Endodermal cell (in vitro differentiated cells): ENCODE measurements at regions not wholly inside any gene's neighbourhood (a gene's known extent, or its start where the extent isn't known, plus 50 kb on each side); places are given as distances from the start of the nearest gene placed in this dataset.

Source experiments
- DNase-seq: peaks from one replicate; pipeline ENCODE4 v3.0.0-alpha.2; 2017
- H3K27ac ChIP-seq: 2 replicates; pipeline ENCODE4 v1.5.1; 2013; ENCODE audit warnings: mild to moderate bottlenecking, low read depth, low read length, moderate library complexity
- H3K27me3 ChIP-seq: 2 replicates; pipeline ENCODE4 v1.6.1; 2013; ENCODE audit warnings: mild to moderate bottlenecking, low read length, moderate library complexity; ENCODE audit not compliant: insufficient read depth, control insufficient read depth, poor library complexity, severe bottlenecking
- H3K36me3 ChIP-seq: 2 replicates; pipeline ENCODE4 v1.7.0; 2013; ENCODE audit warnings: mild to moderate bottlenecking, low read length, moderate library complexity; ENCODE audit not compliant: control insufficient read depth, insufficient read depth
- H3K4me1 ChIP-seq: one replicate; pipeline ENCODE4 v1.7.0; 2013; ENCODE audit warnings: low read length; ENCODE audit not compliant: control insufficient read depth, insufficient read depth
- H3K4me3 ChIP-seq: 2 replicates; pipeline ENCODE4 v1.5.1; 2013; ENCODE audit warnings: mild to moderate bottlenecking, low read length, moderate library complexity
- H3K9ac ChIP-seq: 2 replicates; pipeline ENCODE4 v1.6.1; 2013; ENCODE audit warnings: mild to moderate bottlenecking, low read length, moderate library complexity; ENCODE audit not compliant: poor library complexity, severe bottlenecking; ENCODE audit errors: extremely low read depth
- H3K9me3 ChIP-seq: 2 replicates; pipeline ENCODE4 v1.6.1; 2013; ENCODE audit warnings: mild to moderate bottlenecking, low read length, moderate library complexity; ENCODE audit not compliant: control insufficient read depth
- H3K27ac Mint-ChIP-seq: 2 replicates; pipeline ENCODE4 v1.8.0; 2020; ENCODE audit warnings: mixed read lengths
- H3K27me3 Mint-ChIP-seq: 2 replicates; pipeline ENCODE4 v1.8.0; 2021; ENCODE audit warnings: mild to moderate bottlenecking, mixed read lengths; ENCODE audit not compliant: insufficient read depth
- H3K36me3 Mint-ChIP-seq: 2 replicates; pipeline ENCODE4 v1.8.0; 2020; ENCODE audit warnings: low read depth, mixed read lengths
- H3K4me1 Mint-ChIP-seq: 2 replicates; pipeline ENCODE4 v1.8.0; 2020; ENCODE audit warnings: mixed read lengths
- H3K4me3 Mint-ChIP-seq: 2 replicates; pipeline ENCODE4 v1.8.0; 2020; ENCODE audit warnings: mild to moderate bottlenecking, moderate library complexity, mixed read lengths
- H3K9me3 Mint-ChIP-seq: 2 replicates; pipeline ENCODE4 v1.8.0; 2020; ENCODE audit warnings: mild to moderate bottlenecking, mixed read lengths
- CTCF ChIP-seq: fragments of 200-600 bp; sonication (generic); conservative IDR thresholded peaks from 2 replicates; pipeline ENCODE4 v1.5.0; 2021; ENCODE audit warnings: antibody characterized with exemption, mild to moderate bottlenecking
- WGBS, 2 experiments: methylation state at CpG; one replicate each; pipeline versions ENCODE4 v1.1.5 to v1.1.7; 2013; ENCODE audit warnings: missing lambda C conversion rate in 2 of 2, mixed read lengths in 1 of 2; ENCODE audit not compliant: insufficient coverage in 1 of 2, insufficient read length in 1 of 2; 5-methylcytosine and 5-hydroxymethylcytosine counted together

GRCh38 chr3:115284980-115285379 is 137.9 kb upstream of the ZBTB20 start:
- Mint-ChIP-seq H3K27me3 (no peaks in the 10 kb centered on the region), H3K36me3 (no peaks in the 10 kb centered on the region), H3K4me3 (no peak overlapping the region), H3K27ac (no peak overlapping the region), H3K4me1 (peaks cover 3% of the 10 kb centered on the region), H3K9me3 (no peaks in the 10 kb centered on the region)
- DNase-seq: no peak
- TF ChIP-seq CTCF: no peak
- 82% methylated on average over 1 of the region's 1 CpG; no CpG with 5 or more reads in 1 of the 2 experiments for WGBS, 2 experiments
- no peaks in the 10 kb centered on the region for H3K27me3 ChIP-seq
- no peaks in the 10 kb centered on the region for H3K36me3 ChIP-seq
- no peak overlapping the region for H3K27ac ChIP-seq
- H3K4me3 ChIP-seq: no peak overlapping the region
- no peaks in the 10 kb centered on the region for H3K4me1 ChIP-seq
- no peak overlapping the region for H3K9ac ChIP-seq
- no peaks in the 10 kb centered on the region for H3K9me3 ChIP-seq

DNA sequence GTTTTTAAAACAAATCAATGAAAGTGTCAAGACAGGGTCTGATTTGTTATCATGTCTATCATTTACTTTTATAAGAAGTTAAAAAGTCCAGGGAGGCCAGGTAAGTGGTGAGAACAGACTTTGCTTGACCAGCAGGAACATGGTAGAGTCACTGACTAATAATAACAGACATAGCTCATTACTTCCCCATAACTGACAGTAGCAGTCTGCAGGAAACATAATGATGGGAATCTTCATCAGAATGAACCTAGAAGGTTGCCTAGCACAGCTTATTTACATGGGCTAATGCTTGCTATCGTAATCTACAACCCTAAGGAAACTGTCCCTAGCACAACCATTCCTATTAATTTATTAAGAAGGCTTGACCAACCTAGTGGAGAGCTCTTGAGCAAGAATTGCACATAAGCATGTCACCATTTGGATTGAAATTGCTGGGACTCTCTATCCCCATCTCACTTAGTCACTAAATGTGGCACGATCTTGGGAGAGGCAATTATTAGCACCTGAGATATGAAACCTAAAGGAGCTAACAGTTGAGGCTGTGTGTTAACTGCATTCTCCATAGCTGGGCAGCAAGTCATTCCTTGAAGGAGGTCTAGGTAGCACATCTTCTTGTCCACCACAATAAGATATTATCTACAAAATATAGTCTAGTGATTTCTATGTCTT is 139.6 kb upstream of the ZBTB20 start:
- Histone ChIP-seq H3K36me3 (no peaks in the 10 kb centered on the region), H3K27me3 (no peaks in the 10 kb centered on the region), H3K9ac (no peak overlapping the region), H3K9me3 (no peaks in the 10 kb centered on the region), H3K4me1 (no peaks in the 10 kb centered on the region), H3K4me3 (no peak overlapping the region), H3K27ac (no peak overlapping the region)
- Mint-ChIP-seq H3K36me3 (no peaks in the 10 kb centered on the region), H3K4me1 (no peaks in the 10 kb centered on the region), H3K4me3 (no peak overlapping the region), H3K27ac (no peak overlapping the region), H3K9me3 (no peaks in the 10 kb centered on the region), H3K27me3 (no peaks in the 10 kb centered on the region)
- 75 to 95% methylated on average over 1 to 2 of the region's 2 CpGs for WGBS, 2 experiments
- no peak for TF ChIP-seq CTCF
- no peak for DNase-seq

GRCh38 chr3:115287198-115287597 is 140.1 kb upstream of the ZBTB20 start:
- Histone ChIP-seq H3K36me3 (no peaks in the 10 kb centered on the region), H3K9me3 (no peaks in the 10 kb centered on the region), H3K27ac (no peak overlapping the region), H3K9ac (no peak overlapping the region), H3K27me3 (no peaks in the 10 kb centered on the region), H3K4me3 (no peak overlapping the region), H3K4me1 (no peaks in the 10 kb centered on the region)
- 91% methylated on average over 2 of the region's 2 CpGs; no CpG with 5 or more reads in 1 of the 2 experiments for WGBS, 2 experiments
- Mint-ChIP-seq H3K9me3 (no peaks in the 10 kb centered on the region), H3K27me3 (no peaks in the 10 kb centered on the region), H3K4me3 (no peak overlapping the region), H3K4me1 (no peaks in the 10 kb centered on the region), H3K27ac (no peak overlapping the region), H3K36me3 (no peaks in the 10 kb centered on the region)
- DNase-seq: no peak
- no peak for TF ChIP-seq CTCF
